Pancreas (tissue), 10 donors: ENCODE measurements at regions not wholly inside any gene's neighbourhood (a gene's known extent, or its start where the extent isn't known, plus 50 kb on each side); places are given as distances from the start of the nearest gene placed in this dataset.

Experiments
- ATAC-seq, 4 donors: fragments of 200-7000 bp; cut with Tn5 transposase; one replicate each; pipeline versions ENCODE4 v1.8.0 to v1.9.1; 2020; ENCODE audit warnings: mild to moderate bottlenecking in 4 of 4, moderate library complexity in 4 of 4
- DNase-seq, 6 donors: peaks; one replicate each; pipeline ENCODE4 v3.0.0-alpha.2; 2020
- FAIRE-seq: peaks from 2 replicates; lab custom pipeline; 2012; peaks lifted over from hg19 to GRCh38; lab: Jason Lieb, UNC
- H3K27ac ChIP-seq, 4 donors: fragments of 200-600 bp; sonication (generic); 1 replicate in 3 of 4; 2 replicates in 1 of 4; pipeline versions ENCODE4 v1.5.0 to v1.8.0; 2020
- H3K27me3 ChIP-seq, 4 donors: fragments of 200-600 bp; one replicate each; pipeline ENCODE4 v1.8.0; 2021
- H3K36me3 ChIP-seq, 3 donors: fragments of 200-600 bp; sonication (generic) in 1 of 3; one replicate each; pipeline versions ENCODE4 v1.5.0 to v1.8.0; 2020 to 2021
- H3K4me1 ChIP-seq, 3 donors: fragments of 200-600 bp; one replicate each; pipeline ENCODE4 v1.8.0; 2021
- H3K4me3 ChIP-seq, 4 donors: fragments of 200-600 bp; sonication (generic) in 2 of 4; one replicate each; pipeline versions ENCODE4 v1.5.0 to v1.8.0; 2020 to 2021
- H3K9me3 ChIP-seq, 4 donors: fragments of 200-600 bp; one replicate each; pipeline ENCODE4 v1.8.0; 2021
- CTCF ChIP-seq, 4 donors: fragments of 200-600 bp; sonication (generic) in 3 of 4; IDR thresholded peaks; one replicate each; pipeline versions ENCODE4 v1.5.0 to v1.8.0; 2021; ENCODE audit warnings: antibody characterized with exemption in 4 of 4
- WGBS, 2 donors: extraction: QIAGEN DNeasy Blood & Tissue Kit; methylation state at CpG; one replicate each; pipeline ENCODE4 v1.1.7; 2013; 5-methylcytosine and 5-hydroxymethylcytosine counted together
- intact Hi-C, 3 donors: fragments of 100-400 bp; cut with DNase I; formaldehyde crosslinking; loops; one replicate each; pipeline versions ENCODE4 v1.11.1 to v1.14.2; 2022
- donor health status: healthy with polysubstance abuse.
- donor health status: DM: no; HTN: no; CAD: no; lungs with moderate emphysema.
- donor health status: DM: no; HTN: no; CAD: no.
- donor health status: control.
- donor health status: control.
- donor health status: Bipolar disorder and iron deficiency.
- donor health status: DM: yes; HTN: yes; CAD: no.
- donor health status: DM: no; HTN: no; CAD: no.
- donor health status: DM: no; HTN: no; CAD: no.
- donor health status: DM: yes; HTN: yes; CAD: no.

- no peak for DNase-seq
- Histone ChIP-seq H3K4me1 (no peaks in the 10 kb centered on the region), H3K27ac (no peak overlapping the region), H3K36me3 (no peaks in the 10 kb centered on the region), H3K4me3 (no peak overlapping the region), H3K27me3 (no peaks in the 10 kb centered on the region), H3K9me3 (no peaks in the 10 kb centered on the region)
- no peak for TF ChIP-seq CTCF (IDR thresholded peaks at IDR 0.05)
- intact Hi-C loops = no loop called here
- 74 to 77% methylated on average over 2 of the region's 2 CpGs for WGBS, 2 donors
- FAIRE-seq = no peak
- no peak for ATAC-seq
Observed at GRCh38 chr4:138616775-138617174, 374.6 kb upstream of the SLC7A11 start.

GRCh38 chr4:138614398-138615142 is 372.4 kb upstream of the SLC7A11 start:
- no peaks in the 10 kb centered on the region for H3K4me1 ChIP-seq
- ATAC-seq (no peak), FAIRE-seq (no peak), DNase-seq (no peak)
- TF ChIP-seq CTCF (IDR thresholded peaks at IDR 0.05) = no peak
- H3K27me3 ChIP-seq = no peaks in the 10 kb centered on the region
- no peaks in the 10 kb centered on the region for H3K9me3 ChIP-seq
- H3K27ac ChIP-seq = no peak overlapping the region
- no peaks in the 10 kb centered on the region for H3K36me3 ChIP-seq
- 85 to 94% methylated on average over 3 of the region's 3 CpGs for WGBS, 2 donors
- no peak overlapping the region for H3K4me3 ChIP-seq
- intact Hi-C loops = no loop called here

GRCh38 chr4:138612428-138612827 is 370.3 kb upstream of the SLC7A11 start:
- no peaks in the 10 kb centered on the region for H3K9me3 ChIP-seq
- no peak for TF ChIP-seq CTCF (IDR thresholded peaks at IDR 0.05)
- intact Hi-C loops = no loop called here
- no peak overlapping the region for H3K27ac ChIP-seq
- no peak overlapping the region for H3K4me3 ChIP-seq
- no peaks in the 10 kb centered on the region for H3K27me3 ChIP-seq
- H3K36me3 ChIP-seq = no peaks in the 10 kb centered on the region
- no peaks in the 10 kb centered on the region for H3K4me1 ChIP-seq
- ATAC-seq = no peak
- DNase-seq = no peak
- WGBS, 2 donors = 94 to 98% methylated on average over 1 of the region's 1 CpG
- FAIRE-seq = no peak

- TF ChIP-seq CTCF (IDR thresholded peaks at IDR 0.05) = no peak
- intact Hi-C loops = no loop called here
- Histone ChIP-seq H3K27me3 (no peaks in the 10 kb centered on the region), H3K36me3 (no peaks in the 10 kb centered on the region), H3K27ac (no peak overlapping the region), H3K4me1 (no peaks in the 10 kb centered on the region), H3K9me3 (no peaks in the 10 kb centered on the region), H3K4me3 (no peak overlapping the region)
- DNase-seq = no peak
- no peak for FAIRE-seq
- no peak for ATAC-seq
- 40 to 42% methylated on average over 2 of the region's 2 CpGs for WGBS, 2 donors
Observed at GRCh38 chr4:138611721-138612120, 369.6 kb upstream of the SLC7A11 start.

GRCh38 chr4:138611017-138611416 is 368.9 kb upstream of the SLC7A11 start:
- intact Hi-C loops = no loop called here
- Histone ChIP-seq H3K4me1 (no peaks in the 10 kb centered on the region), H3K36me3 (no peaks in the 10 kb centered on the region), H3K4me3 (no peak overlapping the region), H3K9me3 (no peaks in the 10 kb centered on the region), H3K27me3 (no peaks in the 10 kb centered on the region), H3K27ac (no peak overlapping the region)
- no peak for FAIRE-seq
- no peak for ATAC-seq
- WGBS, 2 donors = 62 to 66% methylated on average over 1 of the region's 1 CpG
- DNase-seq = no peak
- TF ChIP-seq CTCF (IDR thresholded peaks at IDR 0.05) = no peak
